ENCODE measurements at regions not wholly inside any gene's neighbourhood (a gene's known extent, or its start where the extent isn't known, plus 50 kb on each side); places are given as distances from the start of the nearest gene placed in this dataset.
A peak's percentile ranks its signal among the peaks of the same experiment; 100 is the strongest.

DNA sequence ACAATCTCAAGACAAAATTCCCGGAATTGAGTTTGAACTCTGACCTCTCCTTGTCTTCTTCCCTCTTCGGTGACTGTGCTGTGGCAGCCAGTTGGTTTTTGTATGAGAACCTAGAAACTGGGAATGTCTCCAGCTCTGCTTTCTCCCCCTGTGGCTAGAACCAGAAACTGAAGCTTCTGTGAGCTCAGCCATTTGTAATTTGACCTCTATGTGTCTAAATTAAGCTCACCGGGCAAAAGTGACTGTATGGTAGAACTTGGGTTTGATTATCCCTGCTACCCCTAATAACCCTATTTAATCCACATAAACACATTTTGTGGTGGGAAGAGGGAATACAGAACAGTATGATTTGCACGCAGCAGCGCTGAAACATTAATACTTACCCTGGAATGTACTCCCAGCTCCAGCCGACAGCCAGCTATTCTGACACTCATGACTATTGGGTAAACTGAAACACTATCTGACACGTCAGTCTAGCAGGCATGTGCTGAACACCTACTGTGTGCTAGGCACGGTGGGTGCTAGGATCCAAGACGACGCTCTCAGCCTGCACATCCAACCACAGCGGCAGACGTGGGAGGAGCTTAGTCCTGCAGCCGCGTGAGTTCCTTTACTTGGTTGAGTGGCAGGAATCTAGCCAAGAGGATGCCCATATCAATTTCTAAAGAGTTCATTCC lies 324.8 kb downstream of the SFMBT2 start:
- Histone ChIP-seq H3K9me2 (ENCODE audit: insufficient read depth) (no peaks in the 10 kb centered on the region), H3K27me3 (replicated peaks; ENCODE audit: insufficient read depth) (0 out of 2 replicates have a peak, but pooled peaks cover 6% of the 10 kb centered on the region), H4K20me1 (ENCODE audit: insufficient read depth) (no peaks in the 10 kb centered on the region), H3K4me2 (ENCODE audit: unreplicated experiment) (no peak overlapping the region), H3K9me3 (ENCODE audit: low read depth) (no peaks in the 10 kb centered on the region), H3K9ac (no peak overlapping the region), H3K27ac (no peak overlapping the region), H3K4me3 (no peak overlapping the region), H3K4me1 (ENCODE audit: insufficient read depth) (no peaks in the 10 kb centered on the region), H3K79me2 (ENCODE audit: insufficient read depth) (no peaks in the 10 kb centered on the region), H3K36me3 (ENCODE audit: low read depth) (no peaks in the 10 kb centered on the region), H3F3A (ENCODE audit: insufficient read depth) (no peaks in the 10 kb centered on the region), H2AFZ (no peak overlapping the region)
- TF ChIP-seq EZH2phosphoT487 (IDR thresholded peaks at IDR 0.05; ENCODE audit: insufficient read depth, low read depth) (no peak), EZH2 (IDR thresholded peaks at IDR 0.05; ENCODE audit: insufficient read depth, poor library complexity, severe bottlenecking) (no peak)
- DNase-seq: peak; percentile 23
- in situ Hi-C loops (cut with MboI): no loop called here
- WGBS, 2 experiments (ENCODE audit: low coverage in 1 of 2, low lambda C conversion rate in 2 of 2, missing lambda C conversion rate in 2 of 2): 65 to 68% methylated on average over 14 of the region's 14 CpGs

DNA sequence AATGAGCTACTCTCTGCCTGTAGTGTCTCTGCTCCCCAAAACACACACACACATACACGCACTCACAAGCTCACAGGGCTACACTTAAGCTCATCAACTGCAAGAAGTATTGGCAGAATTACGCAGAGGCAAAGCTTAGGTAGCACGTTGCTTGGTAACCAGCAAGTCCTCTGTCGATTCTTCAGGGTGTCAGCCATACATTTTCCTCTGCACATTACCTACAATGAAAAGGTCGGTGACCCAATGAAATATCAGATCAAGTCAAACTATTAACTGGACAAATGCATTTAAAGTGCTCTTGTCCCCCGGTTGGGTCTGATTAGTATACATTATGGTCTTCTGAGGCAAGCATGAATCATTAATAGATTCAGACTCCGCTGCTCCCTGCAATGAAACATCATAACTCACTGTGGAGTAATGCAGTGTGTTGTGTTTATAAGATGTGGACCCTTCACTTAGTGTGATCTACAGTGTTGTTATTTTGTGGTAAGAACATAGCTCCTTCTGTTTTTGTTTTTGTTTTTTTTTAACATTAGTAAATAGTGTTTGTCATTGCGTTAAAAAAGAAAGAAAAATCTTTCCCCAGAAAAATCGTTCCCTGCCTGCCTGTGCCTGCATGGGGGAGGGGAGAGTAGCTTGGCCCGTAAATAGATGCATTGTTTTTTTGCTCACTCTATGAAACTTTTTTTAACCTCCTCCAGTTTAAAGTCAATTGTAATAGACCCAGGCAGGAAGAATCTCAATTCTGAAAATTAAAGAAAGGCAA lies 325.5 kb downstream of the SFMBT2 start:
- H3K4me1 ChIP-seq (ENCODE audit: insufficient read depth): no peaks in the 10 kb centered on the region
- no peaks in the 10 kb centered on the region for H4K20me1 ChIP-seq (ENCODE audit: insufficient read depth)
- H3K36me3 ChIP-seq (ENCODE audit: low read depth): no peaks in the 10 kb centered on the region
- H3K9me2 ChIP-seq (ENCODE audit: insufficient read depth): no peaks in the 10 kb centered on the region
- in situ Hi-C loops (cut with MboI): no loop called here
- H3F3A ChIP-seq (ENCODE audit: insufficient read depth): no peaks in the 10 kb centered on the region
- no peak for TF ChIP-seq EZH2phosphoT487 (IDR thresholded peaks at IDR 0.05; ENCODE audit: insufficient read depth, low read depth)
- no peak for TF ChIP-seq EZH2 (IDR thresholded peaks at IDR 0.05; ENCODE audit: insufficient read depth, poor library complexity, severe bottlenecking)
- H3K4me2 ChIP-seq (ENCODE audit: unreplicated experiment): no peak overlapping the region
- WGBS, 2 experiments (ENCODE audit: low coverage in 1 of 2, low lambda C conversion rate in 2 of 2, missing lambda C conversion rate in 2 of 2): 34 to 41% methylated on average over 10 of the region's 10 CpGs
- H3K79me2 ChIP-seq (ENCODE audit: insufficient read depth): no peaks in the 10 kb centered on the region
- H3K27ac ChIP-seq: no peak overlapping the region
- DNase-seq: peak; percentile 4
- no peak overlapping the region for H3K4me3 ChIP-seq
- 0 out of 2 replicates have a peak, but pooled peaks cover 6% of the 10 kb centered on the region for H3K27me3 ChIP-seq (replicated peaks; ENCODE audit: insufficient read depth)
- H2AFZ ChIP-seq: no peak overlapping the region
- H3K9ac ChIP-seq: no peak overlapping the region
- no peaks in the 10 kb centered on the region for H3K9me3 ChIP-seq (ENCODE audit: low read depth)

DNA sequence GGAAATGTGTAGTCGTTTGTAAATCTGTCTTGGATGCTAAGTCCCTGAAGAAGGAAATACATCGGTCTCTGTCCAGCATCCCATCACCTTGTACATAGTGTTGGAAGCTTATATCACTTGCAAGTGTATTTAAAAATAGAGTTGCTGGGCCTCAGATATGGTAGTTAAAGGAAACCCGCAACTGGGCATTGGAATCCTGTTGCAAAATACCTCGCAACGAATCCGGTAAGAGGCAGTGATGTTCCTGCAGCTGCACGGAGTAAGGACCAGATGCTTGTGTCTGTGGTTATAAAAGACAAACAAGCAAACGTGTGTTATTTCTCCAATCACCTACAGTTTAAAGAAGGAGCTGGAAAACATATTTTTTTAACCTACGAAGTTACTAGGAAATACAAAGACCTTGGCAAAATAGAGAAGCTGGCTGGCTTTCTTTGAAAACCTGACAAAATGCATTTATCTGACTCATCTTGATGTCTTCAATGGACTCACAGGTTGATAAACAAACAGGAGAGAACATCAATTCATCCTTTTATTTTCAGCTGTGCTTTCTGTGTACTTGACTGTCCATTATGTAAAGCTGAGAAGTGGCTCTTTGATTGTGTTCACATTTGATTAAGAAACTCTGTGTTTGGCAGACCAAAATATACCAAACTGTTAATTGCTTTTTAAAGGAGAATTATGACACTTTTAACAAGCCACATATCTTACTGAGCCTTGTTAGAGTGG lies 326.4 kb downstream of the SFMBT2 start:
- H4K20me1 ChIP-seq (ENCODE audit: insufficient read depth): no peaks in the 10 kb centered on the region
- no peak overlapping the region for H3K4me2 ChIP-seq (ENCODE audit: unreplicated experiment)
- H3K9ac ChIP-seq: no peak overlapping the region
- no peaks in the 10 kb centered on the region for H3K36me3 ChIP-seq (ENCODE audit: low read depth)
- H3K4me3 ChIP-seq: no peak overlapping the region
- TF ChIP-seq EZH2phosphoT487 (IDR thresholded peaks at IDR 0.05; ENCODE audit: insufficient read depth, low read depth) (no peak), EZH2 (IDR thresholded peaks at IDR 0.05; ENCODE audit: insufficient read depth, poor library complexity, severe bottlenecking) (no peak)
- no peaks in the 10 kb centered on the region for H3K79me2 ChIP-seq (ENCODE audit: insufficient read depth)
- H3K9me2 ChIP-seq (ENCODE audit: insufficient read depth): no peaks in the 10 kb centered on the region
- H3K27ac ChIP-seq: no peak overlapping the region
- no peaks in the 10 kb centered on the region for H3F3A ChIP-seq (ENCODE audit: insufficient read depth)
- in situ Hi-C loops (cut with MboI): no loop called here
- H3K9me3 ChIP-seq (ENCODE audit: low read depth): no peaks in the 10 kb centered on the region
- no peak for DNase-seq
- H3K27me3 ChIP-seq (replicated peaks; ENCODE audit: insufficient read depth): peaks cover 13% of the 10 kb centered on the region; the same call in 1 of the 2 replicates
- H3K4me1 ChIP-seq (ENCODE audit: insufficient read depth): no peaks in the 10 kb centered on the region
- WGBS, 2 experiments (ENCODE audit: low coverage in 1 of 2, low lambda C conversion rate in 2 of 2, missing lambda C conversion rate in 2 of 2): 54 to 55% methylated on average over 9 of the region's 9 CpGs
- no peak overlapping the region for H2AFZ ChIP-seq

DNA sequence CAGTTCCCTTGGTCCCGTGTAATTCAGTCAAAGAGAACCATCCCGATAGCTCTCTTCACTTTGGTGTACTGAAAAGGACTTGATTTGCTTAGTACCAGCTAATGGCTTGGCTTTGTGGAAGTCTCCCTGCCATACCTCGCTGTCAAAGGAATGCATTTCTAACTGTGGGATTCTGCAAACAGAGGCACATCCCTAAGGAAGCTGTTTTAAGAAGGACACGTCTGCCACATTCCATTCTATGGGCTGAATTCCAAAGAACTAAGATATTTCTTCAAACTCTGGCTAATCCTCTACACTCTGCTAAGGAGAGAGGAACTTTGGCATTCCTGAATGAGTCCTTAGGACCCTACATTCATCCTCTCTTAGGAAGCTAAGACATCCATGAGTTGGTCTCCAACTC lies 327.9 kb downstream of the SFMBT2 start:
- Histone ChIP-seq H3K9me3 (ENCODE audit: low read depth) (no peaks in the 10 kb centered on the region), H3K4me3 (no peak overlapping the region), H2AFZ (no peak overlapping the region), H3K9me2 (ENCODE audit: insufficient read depth) (no peaks in the 10 kb centered on the region), H4K20me1 (ENCODE audit: insufficient read depth) (no peaks in the 10 kb centered on the region), H3F3A (ENCODE audit: insufficient read depth) (no peaks in the 10 kb centered on the region), H3K36me3 (ENCODE audit: low read depth) (no peaks in the 10 kb centered on the region), H3K27me3 (replicated peaks; ENCODE audit: insufficient read depth) (peaks cover 13% of the 10 kb centered on the region; the same call in 1 of the 2 replicates), H3K27ac (no peak overlapping the region), H3K4me2 (ENCODE audit: unreplicated experiment) (no peak overlapping the region), H3K4me1 (ENCODE audit: insufficient read depth) (no peaks in the 10 kb centered on the region), H3K79me2 (ENCODE audit: insufficient read depth) (no peaks in the 10 kb centered on the region), H3K9ac (no peak overlapping the region)
- TF ChIP-seq EZH2phosphoT487 (IDR thresholded peaks at IDR 0.05; ENCODE audit: insufficient read depth, low read depth): no peak
- TF ChIP-seq EZH2 (IDR thresholded peaks at IDR 0.05; ENCODE audit: insufficient read depth, poor library complexity, severe bottlenecking): no peak
- in situ Hi-C loops (cut with MboI): no loop called here
- DNase-seq: no peak
- 12 to 19% methylated on average over 4 of the region's 4 CpGs for WGBS, 2 experiments (ENCODE audit: low coverage in 1 of 2, low lambda C conversion rate in 2 of 2, missing lambda C conversion rate in 2 of 2)
